ENCODE measurements at regions not wholly inside any gene's neighbourhood (a gene's known extent, or its start where the extent isn't known, plus 50 kb on each side); places are given as distances from the start of the nearest gene placed in this dataset.

DNA sequence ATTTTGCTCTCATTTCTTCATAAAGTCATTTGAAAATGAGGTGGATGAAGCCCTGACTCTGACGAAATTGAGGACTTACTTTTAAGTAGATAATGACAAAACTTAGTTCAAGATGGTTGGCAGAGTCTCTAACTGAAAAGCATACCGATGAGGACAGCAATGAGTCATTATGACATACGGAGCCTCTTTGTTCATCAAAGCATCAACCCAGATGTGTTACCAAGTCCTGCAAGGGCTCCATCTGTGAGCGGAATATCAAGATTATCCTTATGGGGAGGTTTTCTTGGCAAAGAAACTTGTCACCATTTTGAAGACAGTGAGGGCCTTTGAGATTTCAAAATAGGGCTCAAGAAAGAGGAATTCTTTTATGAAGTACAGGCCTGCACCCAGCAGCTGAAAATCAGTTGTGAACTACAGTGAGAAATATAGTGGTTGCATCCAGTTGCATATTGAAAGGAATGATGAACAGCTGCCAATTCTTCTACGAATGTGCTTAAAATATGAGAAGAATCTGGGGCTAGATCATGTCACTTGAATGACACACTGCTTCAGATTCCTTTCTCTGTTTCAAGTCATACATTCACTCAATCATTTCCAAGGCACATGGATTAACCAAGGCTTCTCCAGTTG lies 86.6 kb upstream of the SLC24A2 start:
- no peak overlapping the region for H3K14ac ChIP-seq (replicated peaks; ENCODE audit: low read depth, low read length)

More for the DNA sequence above, 86.6 kb upstream of the SLC24A2 start:
- ATAC-seq (ENCODE audit: low read depth) (no peak), DNase-seq (no peak)
- Histone ChIP-seq H4K20me1 (ENCODE audit: insufficient read depth, low read length) (no peaks in the 10 kb centered on the region), H2AFZ (replicated peaks; ENCODE audit: low read length, poor library complexity) (no peak overlapping the region), H3K27me3 (ENCODE audit: control insufficient read depth, insufficient read depth, low read length) (no peaks in the 10 kb centered on the region), H3K9me3 (ENCODE audit: control insufficient read depth, insufficient read depth, low read length) (no peaks in the 10 kb centered on the region), H3K27ac (ENCODE audit: insufficient read depth, low read length) (no peak overlapping the region), H3K56ac (ENCODE audit: extremely low read depth, insufficient read depth, low read length) (no peak overlapping the region), H2BK5ac (ENCODE audit: low read depth, low read length, poor library complexity, severe bottlenecking) (no peak overlapping the region), H4K5ac (ENCODE audit: low read depth, low read length) (no peak overlapping the region), H3K4me1 (ENCODE audit: control insufficient read depth, insufficient read depth, low read length) (no peaks in the 10 kb centered on the region), H2AK9ac (replicated peaks; ENCODE audit: low read depth, low read length, poor library complexity) (no peak overlapping the region), H3K4me3 (ENCODE audit: insufficient read depth, low read depth, low read length) (no peak overlapping the region), H2BK15ac (ENCODE audit: low read depth, low read length) (no peak overlapping the region), H3K36me3 (ENCODE audit: control insufficient read depth, insufficient read depth, low read length) (no peaks in the 10 kb centered on the region), H3K18ac (ENCODE audit: low read depth, low read length) (no peak overlapping the region), H2BK120ac (ENCODE audit: low read depth, low read length) (no peak overlapping the region), H2AK5ac (ENCODE audit: low read depth, low read length) (no peak overlapping the region), H3K79me1 (ENCODE audit: low read depth in 1 of 2, low read length in 2 of 2) (no peaks in the 10 kb centered on the region), H3K9me1 (ENCODE audit: insufficient read depth, low read length) (no peaks in the 10 kb centered on the region), H3K9ac (ENCODE audit: low read depth, low read length) (no peak overlapping the region), H3K4me2 (ENCODE audit: low read depth, low read length) (no peak overlapping the region), H2BK20ac (ENCODE audit: low read depth, low read length) (no peak overlapping the region), H3K4ac (ENCODE audit: low read depth, low read length) (no peak overlapping the region), H4K91ac (ENCODE audit: insufficient read depth, low read depth, low read length) (no peak overlapping the region), H3K23ac (ENCODE audit: low read depth, low read length) (no peak overlapping the region), H4K8ac (ENCODE audit: low read depth in 2 of 2, low read length in 2 of 2) (no peak overlapping the region)
- in situ Hi-C loops (cut with MboI; ENCODE audit: low sequenced_read_pairs), result no loop called here
- intact Hi-C loops (cut with micrococcal nuclease), result no loop called here
- POLR2A ChIA-PET (ENCODE audit: unreplicated experiment), result no interaction called here
- no TSS peak for BruUV-seq (replicated peaks)
- no peak for TF ChIP-seq RFX5 (IDR thresholded peaks at IDR 0.05; ENCODE audit: low read depth, low read length)
- TF ChIP-seq, protein P1, sequence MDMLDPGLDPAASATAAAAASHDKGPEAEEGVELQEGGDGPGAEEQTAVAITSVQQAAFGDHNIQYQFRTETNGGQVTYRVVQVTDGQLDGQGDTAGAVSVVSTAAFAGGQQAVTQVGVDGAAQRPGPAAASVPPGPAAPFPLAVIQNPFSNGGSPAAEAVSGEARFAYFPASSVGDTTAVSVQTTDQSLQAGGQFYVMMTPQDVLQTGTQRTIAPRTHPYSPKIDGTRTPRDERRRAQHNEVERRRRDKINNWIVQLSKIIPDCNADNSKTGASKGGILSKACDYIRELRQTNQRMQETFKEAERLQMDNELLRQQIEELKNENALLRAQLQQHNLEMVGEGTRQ (IDR thresholded peaks at IDR 0.05; ENCODE audit: low read depth, low read length), result no peak
- TF ChIP-seq MXI1 (IDR thresholded peaks at IDR 0.05; ENCODE audit: borderline replicate concordance, low read depth, low read length), result no peak
- TF ChIP-seq BHLHE40 (IDR thresholded peaks at IDR 0.05; ENCODE audit: low read depth, low read length), result no peak
- TF ChIP-seq NFE2L2 (IDR thresholded peaks at IDR 0.05; ENCODE audit: low read depth, low read length), result no peak
- TF ChIP-seq, protein P2, sequence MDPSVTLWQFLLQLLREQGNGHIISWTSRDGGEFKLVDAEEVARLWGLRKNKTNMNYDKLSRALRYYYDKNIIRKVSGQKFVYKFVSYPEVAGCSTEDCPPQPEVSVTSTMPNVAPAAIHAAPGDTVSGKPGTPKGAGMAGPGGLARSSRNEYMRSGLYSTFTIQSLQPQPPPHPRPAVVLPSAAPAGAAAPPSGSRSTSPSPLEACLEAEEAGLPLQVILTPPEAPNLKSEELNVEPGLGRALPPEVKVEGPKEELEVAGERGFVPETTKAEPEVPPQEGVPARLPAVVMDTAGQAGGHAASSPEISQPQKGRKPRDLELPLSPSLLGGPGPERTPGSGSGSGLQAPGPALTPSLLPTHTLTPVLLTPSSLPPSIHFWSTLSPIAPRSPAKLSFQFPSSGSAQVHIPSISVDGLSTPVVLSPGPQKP (IDR thresholded peaks at IDR 0.05; ENCODE audit: borderline replicate concordance, low read depth, low read length), result no peak
- no peak for TF ChIP-seq MAZ (IDR thresholded peaks at IDR 0.05; ENCODE audit: borderline replicate concordance, low read depth, low read length)
- no peak for TF ChIP-seq CEBPB (IDR thresholded peaks at IDR 0.05; ENCODE audit: low read depth, low read length)
- no peak for TF ChIP-seq FOS (IDR thresholded peaks at IDR 0.05; ENCODE audit: low read depth, low read length)
- TF ChIP-seq, protein P3, sequence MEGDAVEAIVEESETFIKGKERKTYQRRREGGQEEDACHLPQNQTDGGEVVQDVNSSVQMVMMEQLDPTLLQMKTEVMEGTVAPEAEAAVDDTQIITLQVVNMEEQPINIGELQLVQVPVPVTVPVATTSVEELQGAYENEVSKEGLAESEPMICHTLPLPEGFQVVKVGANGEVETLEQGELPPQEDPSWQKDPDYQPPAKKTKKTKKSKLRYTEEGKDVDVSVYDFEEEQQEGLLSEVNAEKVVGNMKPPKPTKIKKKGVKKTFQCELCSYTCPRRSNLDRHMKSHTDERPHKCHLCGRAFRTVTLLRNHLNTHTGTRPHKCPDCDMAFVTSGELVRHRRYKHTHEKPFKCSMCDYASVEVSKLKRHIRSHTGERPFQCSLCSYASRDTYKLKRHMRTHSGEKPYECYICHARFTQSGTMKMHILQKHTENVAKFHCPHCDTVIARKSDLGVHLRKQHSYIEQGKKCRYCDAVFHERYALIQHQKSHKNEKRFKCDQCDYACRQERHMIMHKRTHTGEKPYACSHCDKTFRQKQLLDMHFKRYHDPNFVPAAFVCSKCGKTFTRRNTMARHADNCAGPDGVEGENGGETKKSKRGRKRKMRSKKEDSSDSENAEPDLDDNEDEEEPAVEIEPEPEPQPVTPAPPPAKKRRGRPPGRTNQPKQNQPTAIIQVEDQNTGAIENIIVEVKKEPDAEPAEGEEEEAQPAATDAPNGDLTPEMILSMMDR (conservative IDR thresholded peaks at IDR 0.05; ENCODE audit: low read depth, low read length), result no peak
- TF ChIP-seq POLR2A (IDR thresholded peaks at IDR 0.05; ENCODE audit: low read depth, low read length), result no peak
- dilution Hi-C loops (cut with HindIII; ENCODE audit: low sequenced_read_pairs, unreplicated experiment), result no loop called here
- CTCF ChIA-PET, result no interaction called here
- WGBS, 2 experiments (ENCODE audit: extremely low coverage in 2 of 2, insufficient read length in 1 of 2), result 80% methylated on average over 2 of the region's 5 CpGs; no CpG with 5 or more reads in 1 of the 2 experiments
